ENCODE measurements at regions not wholly inside any gene's neighbourhood (a gene's known extent, or its start where the extent isn't known, plus 50 kb on each side); places are given as distances from the start of the nearest gene placed in this dataset.

GRCh38 chr16:26267641-26268040 lies 575.9 kb downstream of the HS3ST4 start:
- TF ChIP-seq CTCF (conservative IDR thresholded peaks at IDR 0.05; ENCODE audit: low read depth, low read length) = no peak

GRCh38 chr16:26269673-26270072 lies 577.9 kb downstream of the HS3ST4 start:
- Histone ChIP-seq H3K9ac (no peak overlapping the region), H3K4me2 (no peak overlapping the region), H3K36me3 (ENCODE audit: insufficient read depth) (no peaks in the 10 kb centered on the region), H3K4me3 (IDR thresholded peaks at IDR 0.05; ENCODE audit: insufficient read depth, low read depth, low read length) (no peak overlapping the region), H3K4me1 (ENCODE audit: low read depth, poor library complexity, severe bottlenecking) (no peaks in the 10 kb centered on the region), H4K20me1 (ENCODE audit: insufficient read depth) (no peaks in the 10 kb centered on the region), H3K79me2 (ENCODE audit: insufficient read depth, low read depth) (no peaks in the 10 kb centered on the region), H3K27me3 (ENCODE audit: insufficient read depth, low read depth) (no peaks in the 10 kb centered on the region), H3K27ac (no peak overlapping the region), H2AFZ (ENCODE audit: low read depth) (no peak overlapping the region)
- TF ChIP-seq CTCF (conservative IDR thresholded peaks at IDR 0.05; ENCODE audit: low read depth, low read length) = no peak

More at GRCh38 chr16:26267641-26268040, 575.9 kb downstream of the HS3ST4 start:
- Histone ChIP-seq H3K27me3 (ENCODE audit: insufficient read depth, low read depth) (no peaks in the 10 kb centered on the region), H3K4me2 (no peak overlapping the region), H3K36me3 (ENCODE audit: insufficient read depth) (no peaks in the 10 kb centered on the region), H3K27ac (no peak overlapping the region), H3K79me2 (ENCODE audit: insufficient read depth, low read depth) (no peaks in the 10 kb centered on the region), H2AFZ (ENCODE audit: low read depth) (no peak overlapping the region), H3K9ac (no peak overlapping the region), H3K4me1 (ENCODE audit: low read depth, poor library complexity, severe bottlenecking) (no peaks in the 10 kb centered on the region), H3K4me3 (IDR thresholded peaks at IDR 0.05; ENCODE audit: insufficient read depth, low read depth, low read length) (no peak overlapping the region), H4K20me1 (ENCODE audit: insufficient read depth) (no peaks in the 10 kb centered on the region)

GRCh38 chr16:26273607-26274006 lies 581.8 kb downstream of the HS3ST4 start:
- Histone ChIP-seq H3K79me2 (ENCODE audit: insufficient read depth, low read depth) (no peaks in the 10 kb centered on the region), H3K36me3 (ENCODE audit: insufficient read depth) (no peaks in the 10 kb centered on the region)
- TF ChIP-seq CTCF (conservative IDR thresholded peaks at IDR 0.05; ENCODE audit: low read depth, low read length) = no peak

GRCh38 chr16:26275021-26275590 lies 583.3 kb downstream of the HS3ST4 start:
- H3K4me3 ChIP-seq (IDR thresholded peaks at IDR 0.05; ENCODE audit: insufficient read depth, low read depth, low read length) = no peak overlapping the region
- H3K4me2 ChIP-seq = no peak overlapping the region
- no peak overlapping the region for H2AFZ ChIP-seq (ENCODE audit: low read depth)
- no peak overlapping the region for H3K9ac ChIP-seq
- no peaks in the 10 kb centered on the region for H3K79me2 ChIP-seq (ENCODE audit: insufficient read depth, low read depth)
- no peak overlapping the region for H3K27ac ChIP-seq
- no peaks in the 10 kb centered on the region for H3K27me3 ChIP-seq (ENCODE audit: insufficient read depth, low read depth)
- no peaks in the 10 kb centered on the region for H4K20me1 ChIP-seq (ENCODE audit: insufficient read depth)
- H3K36me3 ChIP-seq (ENCODE audit: insufficient read depth) = no peaks in the 10 kb centered on the region
- H3K4me1 ChIP-seq (ENCODE audit: low read depth, poor library complexity, severe bottlenecking) = no peaks in the 10 kb centered on the region
- TF ChIP-seq CTCF (conservative IDR thresholded peaks at IDR 0.05; ENCODE audit: low read depth, low read length) = no peak

More at GRCh38 chr16:26273607-26274006, 581.8 kb downstream of the HS3ST4 start:
- Histone ChIP-seq H3K4me3 (IDR thresholded peaks at IDR 0.05; ENCODE audit: insufficient read depth, low read depth, low read length) (no peak overlapping the region), H3K27me3 (ENCODE audit: insufficient read depth, low read depth) (no peaks in the 10 kb centered on the region), H3K27ac (no peak overlapping the region), H3K4me1 (ENCODE audit: low read depth, poor library complexity, severe bottlenecking) (no peaks in the 10 kb centered on the region), H2AFZ (ENCODE audit: low read depth) (no peak overlapping the region), H3K9ac (no peak overlapping the region), H3K4me2 (no peak overlapping the region), H4K20me1 (ENCODE audit: insufficient read depth) (no peaks in the 10 kb centered on the region)
